HG02943 (cell line): ENCODE measurements at regions not wholly inside any gene's neighbourhood (a gene's known extent, or its start where the extent isn't known, plus 50 kb on each side); places are given as distances from the start of the nearest gene placed in this dataset.
A peak's percentile ranks its signal among the peaks of the same experiment; 100 is the strongest.
"Not testable (repeated sequence)": the region's sequence is repeated elsewhere in the genome, so short reads cannot be mapped to it uniquely, and the experiment has no call there.

Experiments used
- ATAC-seq: cut with Tn5 transposase; IDR thresholded peaks from one replicate; pipeline ENCODE4 v1.9.1; 2021; ENCODE audit warnings: mild to moderate bottlenecking, low read depth, moderate library complexity; ENCODE audit not compliant: unreplicated experiment

DNA sequence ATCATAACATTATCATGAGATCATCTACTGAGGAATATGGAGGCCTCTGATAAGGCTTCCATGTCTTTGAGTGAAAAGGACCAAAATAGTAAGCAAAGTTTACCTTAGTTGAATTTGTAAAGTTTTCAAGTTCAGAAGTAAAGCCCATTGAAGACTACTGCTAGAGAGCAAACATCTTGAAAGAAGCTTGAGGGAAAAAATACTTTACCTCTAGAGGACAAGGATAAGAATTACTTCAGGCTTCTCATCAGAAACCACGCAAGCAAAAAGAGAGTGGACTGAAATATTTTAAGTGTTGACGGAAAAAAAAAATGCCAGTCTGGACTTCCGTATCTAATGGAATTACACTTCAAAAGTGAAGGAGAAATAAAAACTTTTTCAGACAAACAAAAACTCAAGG lies 114.3 kb downstream of the MPP7 start:
- ATAC-seq, result no peak

DNA sequence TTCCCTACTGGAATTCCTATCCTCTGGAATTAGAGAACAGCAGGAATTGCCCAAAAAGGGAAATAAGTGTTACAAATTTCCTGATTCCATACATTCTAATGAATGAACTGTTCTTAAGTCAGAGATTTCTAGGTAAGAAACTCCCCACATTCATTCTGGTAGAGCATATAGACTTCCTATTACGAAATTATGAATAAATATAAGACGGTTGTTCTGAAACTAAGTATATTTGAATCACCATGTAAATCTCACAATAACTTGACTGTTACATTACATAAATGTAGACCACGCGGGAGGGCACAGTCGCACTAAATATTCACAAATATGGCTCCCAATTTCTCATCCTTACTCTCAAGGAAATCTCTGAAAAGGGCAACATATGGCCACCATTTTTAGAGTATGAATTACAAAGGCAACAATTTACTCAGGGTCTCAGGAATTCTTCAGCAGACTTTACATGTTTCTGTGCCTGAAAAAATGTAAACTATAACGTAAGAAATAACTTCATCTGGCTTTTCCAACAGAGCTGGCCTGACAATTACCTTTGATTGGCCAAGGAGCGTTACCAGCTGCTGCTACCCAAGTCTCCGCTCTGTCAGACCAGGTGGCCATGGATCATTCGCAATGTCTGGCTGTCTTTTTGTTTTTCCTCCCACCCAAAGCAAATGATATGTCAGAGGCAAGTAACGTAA lies 115.8 kb downstream of the MPP7 start:
- no peak for ATAC-seq

DNA sequence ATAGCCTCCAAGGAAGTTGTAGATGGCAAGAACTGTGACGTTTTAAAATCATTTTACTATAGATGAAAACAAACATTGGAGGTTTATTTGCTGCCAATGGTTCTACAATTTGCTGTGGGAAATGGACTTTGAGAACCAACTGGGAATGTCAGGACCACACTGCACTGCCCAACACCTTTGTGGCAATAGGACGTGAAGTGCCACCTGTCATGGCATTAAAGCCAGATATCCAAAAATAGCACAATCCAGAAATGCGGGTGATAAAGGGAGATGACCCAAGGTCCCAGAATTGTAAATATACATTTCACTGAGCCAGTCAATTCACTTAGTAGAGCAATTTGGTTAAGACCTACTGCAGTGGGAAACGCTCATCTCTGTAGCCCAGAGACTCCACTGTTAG lies 116.4 kb downstream of the MPP7 start:
- ATAC-seq, result no peak

DNA sequence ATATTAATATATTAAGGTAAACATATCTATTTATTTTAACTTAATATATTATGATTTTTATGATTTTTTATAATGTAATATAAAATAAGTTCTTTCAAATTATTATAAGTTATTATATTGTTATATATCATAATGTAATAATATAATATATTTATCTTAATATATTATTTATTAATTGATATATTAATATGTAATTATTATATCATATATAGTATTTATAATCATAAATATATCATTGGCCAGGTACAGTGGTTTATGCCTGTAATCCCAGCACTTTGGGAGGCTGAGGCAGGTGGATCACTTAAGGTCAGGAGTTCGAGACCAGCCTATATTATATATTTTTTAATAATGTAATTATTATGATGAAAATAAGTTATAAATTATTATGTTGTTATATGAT lies 118.1 kb downstream of the MPP7 start:
- ATAC-seq, result no peak

DNA sequence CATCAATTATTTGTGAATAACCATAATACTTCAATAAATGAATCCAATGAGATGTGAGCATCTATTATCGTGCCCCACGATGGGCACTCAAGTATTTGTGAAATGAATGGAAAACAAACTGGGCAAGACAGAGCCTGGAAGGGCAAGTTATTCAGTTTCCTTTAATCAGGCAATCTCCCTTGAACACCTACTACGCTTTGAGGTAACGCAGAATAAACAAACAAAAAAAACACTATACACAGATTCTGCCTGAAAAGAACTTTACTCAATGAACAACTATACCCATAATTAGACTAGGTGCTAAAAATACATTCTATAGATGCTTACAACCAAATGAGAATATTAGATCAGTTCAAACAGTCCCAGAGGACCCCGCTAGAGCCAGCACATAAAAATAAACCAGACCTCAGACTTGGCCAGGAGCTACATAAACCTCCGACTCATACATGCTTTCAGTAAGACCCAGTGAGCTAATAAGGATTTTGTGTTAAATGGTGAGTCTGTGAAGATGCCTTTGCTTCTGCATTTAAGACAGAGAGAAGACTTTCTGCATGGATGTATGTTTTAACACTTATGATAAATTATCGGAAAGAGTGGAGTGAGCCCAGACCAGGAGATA lies 121.3 kb downstream of the MPP7 start:
- no peak for ATAC-seq

DNA sequence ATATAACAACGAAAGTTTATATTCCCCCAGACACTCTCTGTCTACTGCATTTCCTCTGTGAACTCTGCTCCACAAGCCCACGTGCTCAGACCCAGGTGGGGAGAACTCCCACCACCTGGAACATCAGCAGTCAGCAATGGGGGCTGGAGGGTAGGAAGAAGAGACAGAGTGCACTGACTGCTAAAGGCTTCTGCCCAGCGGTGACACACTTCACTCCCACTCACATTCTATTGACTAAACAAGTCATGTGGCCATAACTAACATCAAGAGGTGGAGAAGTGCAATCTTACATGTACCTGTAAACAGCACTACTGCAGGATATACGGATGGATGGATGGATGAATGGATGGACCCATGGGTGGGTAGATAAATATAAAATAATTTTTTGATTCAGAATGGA lies 122.2 kb downstream of the MPP7 start:
- no peak for ATAC-seq

DNA sequence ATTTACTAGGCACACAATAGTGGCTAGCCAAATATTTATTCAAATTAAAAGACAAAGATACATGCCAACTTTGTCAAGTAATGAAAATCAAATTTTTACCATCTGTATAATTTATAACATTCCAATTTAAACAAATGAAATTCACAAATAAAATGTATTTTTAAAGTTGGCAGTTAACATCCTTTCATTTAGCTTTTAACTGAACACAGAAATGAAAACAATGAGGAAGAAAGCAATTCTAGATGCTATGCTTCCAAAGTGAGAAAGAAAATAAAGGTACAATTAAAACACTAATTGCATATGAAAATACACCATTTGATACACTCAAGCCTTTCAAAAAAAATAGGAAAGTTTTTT lies 123.1 kb downstream of the MPP7 start:
- ATAC-seq, result no peak

DNA sequence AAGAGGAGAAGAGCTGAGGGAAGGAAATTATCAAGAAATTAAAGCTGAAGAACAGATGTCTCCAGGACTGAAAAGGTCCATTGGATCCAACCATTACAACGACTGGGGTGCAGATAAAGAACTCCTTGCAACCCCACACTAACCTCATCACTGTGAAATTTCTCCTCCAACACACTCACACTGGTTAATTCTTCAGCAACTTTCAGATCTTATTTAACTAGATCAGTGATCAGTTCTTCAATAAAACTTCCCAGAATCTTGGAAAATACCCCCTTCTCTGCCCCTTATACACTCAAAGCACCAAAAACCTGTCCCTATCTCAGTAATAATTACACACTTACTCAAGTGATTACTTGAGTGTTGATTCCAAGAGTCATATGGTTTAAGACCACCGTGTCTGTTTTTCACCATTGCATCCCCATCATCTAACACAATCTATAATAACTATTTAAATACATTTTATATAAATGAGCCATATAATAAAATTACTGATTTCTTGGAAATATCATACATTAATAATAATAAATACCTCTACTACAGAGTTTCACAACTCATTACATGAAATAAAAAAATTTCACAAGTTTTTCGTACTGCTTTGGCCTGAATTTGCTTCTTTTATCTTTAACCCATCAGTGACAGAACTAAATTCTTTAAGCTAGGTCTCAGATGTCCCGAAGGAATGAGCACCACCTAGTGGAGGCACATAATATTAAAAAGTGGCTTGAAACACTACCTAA lies 123.7 kb downstream of the MPP7 start:
- ATAC-seq, result no peak

DNA sequence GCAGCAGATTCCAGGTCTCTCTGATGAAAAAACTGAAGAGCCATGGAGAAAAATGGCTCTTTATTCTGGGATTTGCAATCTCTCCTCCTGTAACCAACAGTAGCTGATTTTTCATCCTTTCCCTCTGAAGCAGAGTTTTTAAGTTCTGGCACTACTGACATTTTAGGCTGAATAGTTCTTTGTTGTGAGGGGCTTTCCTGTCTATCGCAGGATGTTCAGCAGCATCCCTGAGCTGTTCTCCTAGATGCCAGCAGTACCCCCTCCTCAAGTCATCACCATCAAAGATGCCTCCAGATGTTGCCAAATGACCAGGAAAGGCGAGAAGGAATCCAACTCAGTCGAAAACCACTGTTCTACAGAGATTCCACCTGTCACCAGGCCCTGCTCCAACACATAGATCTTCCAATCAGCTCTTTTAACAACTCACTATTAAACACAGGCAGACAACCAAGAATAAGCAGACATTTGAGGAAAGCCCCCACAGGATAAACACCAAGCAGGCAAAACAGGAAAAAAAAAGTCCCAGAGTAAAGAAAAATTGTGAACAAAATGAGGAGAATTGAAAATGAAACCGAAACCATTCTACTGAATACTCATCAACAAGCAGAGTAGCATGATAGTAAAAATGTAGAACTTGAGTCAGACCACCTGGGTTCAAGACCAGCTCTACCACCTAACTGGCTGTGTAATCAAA lies 124.8 kb downstream of the MPP7 start:
- no peak for ATAC-seq

DNA sequence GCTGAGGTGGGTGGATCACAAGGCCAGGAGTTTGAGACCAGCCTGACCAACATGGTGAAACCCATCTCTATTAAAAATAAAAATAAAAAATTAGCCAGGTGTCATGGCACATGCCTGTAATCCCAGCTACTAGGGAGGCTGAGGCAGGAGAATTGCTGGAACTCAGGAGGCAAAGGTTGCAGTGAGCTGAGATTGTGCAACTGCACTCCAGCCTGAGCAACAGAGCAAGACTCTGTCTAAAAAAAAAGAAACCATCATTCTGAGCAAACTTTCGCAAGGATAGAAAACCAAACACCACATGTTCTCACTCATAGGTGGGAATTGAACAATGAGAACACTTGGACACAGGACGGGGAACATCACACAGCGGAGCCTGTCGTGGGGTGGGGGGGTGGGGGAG lies 126.4 kb downstream of the MPP7 start:
- not testable (repeated sequence) for ATAC-seq

DNA sequence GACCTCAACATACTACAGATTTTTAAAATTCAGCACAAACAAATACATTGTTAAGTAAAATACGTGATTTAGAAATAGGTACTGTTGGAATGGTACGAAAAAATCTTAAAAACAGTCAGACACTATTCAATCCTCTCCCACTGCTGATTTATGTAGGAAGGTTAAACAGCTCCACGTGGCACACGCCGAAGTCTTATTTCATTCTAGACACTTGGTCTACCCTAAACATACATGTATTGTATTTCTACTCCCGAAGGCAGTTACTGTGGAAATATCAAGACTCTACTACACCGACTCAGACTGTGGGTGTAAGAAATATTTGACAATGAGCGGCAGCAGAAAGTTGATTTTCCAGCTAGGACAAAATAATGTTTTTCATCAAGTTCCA lies 130.6 kb downstream of the MPP7 start:
- ATAC-seq, result no peak

DNA sequence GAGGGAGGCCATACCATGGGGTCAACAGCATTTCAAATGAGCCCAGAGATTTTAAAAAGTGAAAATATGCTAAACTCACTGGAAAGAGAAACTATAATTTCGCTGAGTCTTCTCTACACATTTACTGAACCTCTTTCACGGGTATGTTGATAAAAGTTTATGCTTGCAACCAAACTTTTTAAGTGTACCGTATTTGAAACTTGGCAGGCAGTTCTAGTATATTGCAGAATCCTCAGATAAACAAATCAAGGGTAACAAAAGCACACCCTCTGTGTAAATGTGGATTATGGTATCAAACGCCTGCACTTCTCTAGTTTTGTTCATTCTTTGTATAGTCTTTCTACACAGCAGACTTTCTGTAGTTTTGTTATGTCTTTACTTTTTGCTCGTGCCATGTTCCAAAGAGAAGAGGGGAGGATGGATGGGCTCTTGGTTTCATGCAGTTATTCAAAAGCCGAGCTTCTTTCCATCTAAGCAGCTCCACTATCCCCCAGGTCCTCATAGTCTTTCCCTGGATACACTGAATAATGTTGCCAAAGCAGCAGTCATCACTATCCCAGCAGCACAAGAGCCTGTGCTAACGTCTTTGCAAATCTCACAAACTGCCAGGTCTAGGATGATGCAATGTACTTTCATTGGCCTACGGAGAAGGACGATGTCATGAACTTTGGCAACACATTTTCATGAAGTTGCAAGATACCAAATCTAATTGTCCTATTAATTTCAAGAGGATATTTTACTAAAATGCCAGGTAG lies 131.2 kb downstream of the MPP7 start:
- no peak for ATAC-seq

DNA sequence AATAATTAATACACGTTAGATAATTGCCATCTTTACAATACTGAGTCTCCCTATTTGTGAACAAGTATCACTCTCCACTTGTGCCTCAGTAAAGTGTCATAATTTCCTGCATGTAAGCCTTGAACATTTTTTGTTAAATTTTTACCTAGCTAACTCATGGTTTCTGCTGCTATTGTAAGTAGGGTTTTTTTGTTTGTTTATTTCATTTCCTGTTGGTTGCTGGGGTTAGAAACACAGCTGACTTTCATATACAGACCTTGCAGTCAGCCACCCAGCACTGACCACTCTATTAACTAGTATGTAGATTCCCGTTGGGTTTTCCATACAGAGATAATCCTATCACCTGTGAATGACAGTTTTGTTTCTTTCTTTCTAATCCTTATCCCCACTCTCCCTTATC lies 133.3 kb downstream of the MPP7 start:
- ATAC-seq, result peak; percentile 95

DNA sequence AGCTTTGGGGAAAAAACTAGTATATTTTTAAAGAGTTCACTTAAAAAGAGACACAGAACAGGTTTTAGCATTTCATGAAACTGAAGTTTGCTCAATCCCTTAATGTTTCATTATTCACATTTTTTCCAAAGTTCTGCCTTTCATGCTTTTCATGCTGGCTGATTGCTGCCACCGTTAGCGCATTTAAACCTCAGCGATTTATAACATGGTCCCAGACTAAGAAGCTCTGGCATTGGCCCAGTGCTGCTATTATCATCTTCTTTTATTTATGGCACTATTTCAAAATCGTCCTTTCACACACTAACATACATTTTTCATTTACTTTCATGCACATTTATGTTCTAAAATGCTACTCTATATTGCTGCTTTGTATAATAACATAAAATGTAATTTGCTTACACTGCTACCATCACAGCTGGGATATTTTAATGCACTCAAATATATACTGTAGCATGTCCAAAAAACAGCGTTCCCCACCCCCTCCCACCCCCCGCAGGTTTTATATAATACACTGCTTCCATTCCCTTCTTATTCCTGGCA lies 141.9 kb downstream of the MPP7 start:
- no peak for ATAC-seq

DNA sequence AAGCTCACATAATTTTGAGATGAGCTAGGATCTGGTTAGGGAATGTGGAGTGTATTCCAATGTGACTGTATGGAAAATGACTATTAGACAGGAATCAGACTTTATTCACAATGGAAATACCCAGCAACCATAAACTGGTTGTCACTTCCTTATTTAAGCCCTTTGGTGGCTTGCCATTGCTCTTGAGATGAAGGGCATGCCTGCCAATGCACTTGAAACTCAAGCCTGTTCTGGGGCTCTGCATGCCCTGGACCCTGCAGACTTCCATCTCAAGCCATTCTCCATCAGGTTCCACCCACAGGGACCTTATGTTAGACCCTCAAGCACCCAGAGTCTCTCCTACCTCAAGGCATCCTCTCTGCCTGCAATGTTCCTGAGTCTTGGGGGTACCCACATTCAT lies 145.5 kb downstream of the MPP7 start:
- ATAC-seq, result no peak

DNA sequence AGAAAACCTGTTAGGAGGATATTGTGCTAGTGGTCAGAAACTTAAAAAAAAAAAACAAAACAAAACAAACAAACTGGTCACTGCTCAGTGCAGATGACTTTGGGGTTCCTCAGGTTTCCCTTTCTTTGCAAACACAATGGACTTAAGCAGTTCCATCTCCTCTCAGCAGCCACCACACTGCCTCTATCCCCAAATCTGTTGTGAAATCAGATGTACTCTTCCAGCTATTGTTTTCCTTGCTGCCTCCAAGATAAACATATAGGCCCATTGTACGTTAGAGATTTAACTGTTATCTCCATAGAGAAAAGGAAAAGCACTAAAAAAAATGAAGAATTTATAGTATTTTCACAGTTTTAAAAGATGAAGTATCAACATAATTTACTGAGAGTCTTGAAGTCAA lies 147.1 kb downstream of the MPP7 start:
- no peak for ATAC-seq

DNA sequence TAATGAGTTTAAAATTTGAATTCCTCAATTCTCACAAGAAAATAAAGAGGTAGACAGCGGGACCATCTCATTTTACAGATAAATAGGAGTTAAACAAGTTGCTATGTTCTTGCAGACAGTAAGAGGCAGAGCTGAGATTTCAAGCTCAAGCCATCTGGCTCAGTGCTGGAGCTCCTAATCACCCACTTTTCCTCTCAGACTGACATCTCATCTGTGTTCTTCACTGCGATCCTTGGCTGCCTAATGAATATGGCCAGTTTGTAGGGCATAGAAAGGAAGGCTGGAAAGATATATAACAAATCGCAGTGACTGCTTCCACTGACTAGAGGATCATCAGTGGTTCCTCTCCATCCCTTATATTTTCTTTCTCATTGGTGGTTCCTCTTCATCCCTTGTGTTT lies 151.2 kb downstream of the MPP7 start:
- no peak for ATAC-seq

DNA sequence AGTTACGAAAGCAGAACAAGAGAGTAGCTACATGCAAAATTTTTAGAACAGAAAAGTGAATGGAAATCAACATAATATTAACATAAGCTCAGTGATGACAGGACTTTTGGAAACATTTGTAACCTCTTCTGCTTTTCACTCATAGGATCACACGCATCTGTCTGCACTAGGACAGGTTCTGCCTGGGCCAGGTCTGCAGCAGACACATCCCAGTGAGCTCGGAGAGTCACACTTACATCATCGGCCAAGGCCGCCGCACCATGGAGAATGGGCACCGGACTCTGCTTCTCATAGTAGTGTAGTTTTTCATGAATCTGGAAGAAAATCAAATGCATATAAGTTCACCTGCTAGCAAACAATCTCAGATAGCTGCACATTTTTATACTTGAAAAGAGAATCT lies 150.9 kb upstream of the ODAD2 start:
- no peak for ATAC-seq

DNA sequence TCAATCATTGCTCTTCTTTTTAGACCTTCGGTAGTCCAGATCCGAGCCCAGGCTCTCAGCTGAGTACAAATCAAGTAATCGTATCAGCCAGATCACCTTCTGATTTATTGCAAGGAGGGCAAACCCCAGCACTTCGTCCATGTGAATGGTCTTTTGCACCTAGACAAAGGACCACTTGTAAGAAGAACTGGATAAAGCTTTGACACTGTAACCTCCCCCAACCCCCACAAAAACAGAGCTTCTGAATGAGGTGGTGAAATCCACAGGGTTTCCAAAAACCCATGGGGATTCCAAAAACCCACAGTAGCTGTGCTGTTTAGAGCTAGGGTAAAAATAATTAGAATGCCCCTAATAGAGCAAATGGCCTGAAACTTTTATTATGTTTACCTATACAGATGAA lies 148.8 kb upstream of the ODAD2 start:
- ATAC-seq, result no peak

DNA sequence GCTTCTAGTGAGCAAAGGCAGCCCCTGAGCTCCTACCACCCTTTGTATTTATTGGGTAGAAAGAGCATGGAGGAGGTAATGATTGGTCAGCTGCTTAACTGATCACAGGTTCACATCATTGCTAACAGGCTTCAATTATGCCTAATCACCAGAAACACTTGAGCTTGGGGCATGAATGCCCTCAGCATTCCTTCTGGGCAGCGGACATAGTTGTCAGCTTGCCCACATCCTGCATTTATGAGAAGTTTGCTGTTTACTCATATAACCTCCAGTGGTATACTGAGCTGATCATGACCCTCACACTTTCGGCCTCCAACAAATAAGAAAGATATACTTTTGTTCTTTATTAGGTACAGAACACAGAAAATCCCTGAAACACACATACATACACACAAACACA lies 140.3 kb upstream of the ODAD2 start:
- no peak for ATAC-seq
